Hepatocyte (in vitro differentiated cells): ENCODE measurements at regions not wholly inside any gene's neighbourhood (a gene's known extent, or its start where the extent isn't known, plus 50 kb on each side); places are given as distances from the start of the nearest gene placed in this dataset.

Source experiments
- EZH2 ChIP-seq: fragments of 200-600 bp; sonication (generic); IDR thresholded peaks from 2 replicates; pipeline ENCODE4 v1.6.1; 2016; ENCODE audit warnings: antibody characterized with exemption, mild to moderate bottlenecking, borderline replicate concordance
- EZH2phosphoT487 ChIP-seq: fragments of 200-600 bp; sonication (generic); IDR thresholded peaks from one replicate; pipeline ENCODE4 v1.6.1; 2018; ENCODE audit warnings: antibody characterized with exemption, mild to moderate bottlenecking, low read depth, moderate library complexity; ENCODE audit not compliant: unreplicated experiment, severe bottlenecking
- TF ChIP-seq, protein P1 (sequence below): fragments of 200-600 bp; sonication (generic); IDR thresholded peaks from 2 replicates; pipeline ENCODE4 v1.5.1; 2016; ENCODE audit warnings: antibody characterized with exemption, mild to moderate bottlenecking; ENCODE audit not compliant: poor library complexity

- TF ChIP-seq, protein P1, sequence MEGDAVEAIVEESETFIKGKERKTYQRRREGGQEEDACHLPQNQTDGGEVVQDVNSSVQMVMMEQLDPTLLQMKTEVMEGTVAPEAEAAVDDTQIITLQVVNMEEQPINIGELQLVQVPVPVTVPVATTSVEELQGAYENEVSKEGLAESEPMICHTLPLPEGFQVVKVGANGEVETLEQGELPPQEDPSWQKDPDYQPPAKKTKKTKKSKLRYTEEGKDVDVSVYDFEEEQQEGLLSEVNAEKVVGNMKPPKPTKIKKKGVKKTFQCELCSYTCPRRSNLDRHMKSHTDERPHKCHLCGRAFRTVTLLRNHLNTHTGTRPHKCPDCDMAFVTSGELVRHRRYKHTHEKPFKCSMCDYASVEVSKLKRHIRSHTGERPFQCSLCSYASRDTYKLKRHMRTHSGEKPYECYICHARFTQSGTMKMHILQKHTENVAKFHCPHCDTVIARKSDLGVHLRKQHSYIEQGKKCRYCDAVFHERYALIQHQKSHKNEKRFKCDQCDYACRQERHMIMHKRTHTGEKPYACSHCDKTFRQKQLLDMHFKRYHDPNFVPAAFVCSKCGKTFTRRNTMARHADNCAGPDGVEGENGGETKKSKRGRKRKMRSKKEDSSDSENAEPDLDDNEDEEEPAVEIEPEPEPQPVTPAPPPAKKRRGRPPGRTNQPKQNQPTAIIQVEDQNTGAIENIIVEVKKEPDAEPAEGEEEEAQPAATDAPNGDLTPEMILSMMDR: no peak
- TF ChIP-seq EZH2phosphoT487: no peak
- TF ChIP-seq EZH2: no peak
Measured at GRCh38 chr2:59988341-59988740, 565.1 kb downstream of the BCL11A start.
